ENCODE measurements at regions not wholly inside any gene's neighbourhood (a gene's known extent, or its start where the extent isn't known, plus 50 kb on each side); places are given as distances from the start of the nearest gene placed in this dataset.
"Not testable (repeated sequence)": the region's sequence is repeated elsewhere in the genome, so short reads cannot be mapped to it uniquely, and the experiment has no call there.

DNA sequence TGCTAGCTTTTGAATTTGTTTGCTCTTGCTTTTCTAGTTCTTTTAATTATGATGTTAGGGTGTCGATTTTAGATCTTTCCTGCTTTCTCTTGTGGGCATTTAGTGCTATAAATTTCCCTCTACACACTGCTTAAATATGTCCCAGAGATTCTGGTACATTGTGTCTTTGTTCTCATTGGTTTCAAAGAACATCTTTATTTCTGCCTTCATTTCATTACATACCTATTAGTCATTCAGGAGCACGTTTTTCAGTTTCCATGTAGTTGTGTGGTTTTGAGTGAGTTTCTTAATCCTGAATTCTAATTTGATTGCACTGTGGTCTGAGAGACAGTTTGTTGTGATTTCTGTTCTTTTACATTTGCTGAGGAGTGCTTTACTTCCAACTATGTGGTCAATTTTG is 51.2 kb upstream of the MB21D2 start:
- not testable (repeated sequence) for DNase-seq (ENCODE audit: low spot score)

DNA sequence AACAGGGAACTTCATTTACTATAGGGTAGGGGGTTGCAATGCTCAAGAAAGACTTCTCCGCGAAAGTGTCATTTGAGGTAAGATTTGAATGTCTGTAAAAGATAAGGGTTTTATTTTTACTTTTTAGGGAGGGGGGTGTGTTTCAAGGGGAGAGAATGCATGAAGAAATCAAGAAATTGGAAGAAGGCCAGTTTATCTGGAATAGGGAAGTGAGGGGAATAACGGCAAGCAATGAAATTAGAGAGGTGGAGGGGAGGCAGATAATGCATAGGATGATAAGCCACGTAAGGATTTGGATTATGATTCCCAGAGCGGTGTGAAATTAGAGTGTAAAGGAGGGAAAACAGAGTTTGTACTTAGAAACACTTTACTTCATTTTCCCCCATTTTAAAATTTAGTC is 63.0 kb upstream of the MB21D2 start:
- DNase-seq (ENCODE audit: low spot score), result no peak
- intact Hi-C loops (cut with DNase I), result no loop called here

More for the DNA sequence above, 51.2 kb upstream of the MB21D2 start:
- intact Hi-C loops (cut with DNase I), result not testable (repeated sequence)

DNA sequence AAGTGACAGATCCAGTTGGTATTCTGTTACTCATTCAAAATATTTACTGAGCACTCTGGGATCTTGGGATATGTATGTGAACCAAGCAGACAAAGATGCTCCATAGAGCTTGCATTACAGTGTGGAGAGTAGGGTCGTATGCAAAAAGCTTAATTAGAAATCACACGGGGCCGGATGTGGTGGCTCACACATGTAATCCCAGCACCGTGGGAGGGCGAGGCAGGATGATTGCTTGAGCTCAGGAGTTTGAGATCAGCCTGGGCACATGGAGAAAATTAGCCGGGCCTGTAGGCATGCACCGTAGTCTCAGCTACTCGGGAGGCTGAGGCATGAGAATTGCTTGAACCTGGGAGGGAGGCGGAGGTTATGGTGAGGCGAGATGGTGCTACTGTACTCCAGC is 68.7 kb upstream of the MB21D2 start:
- no peak for DNase-seq (ENCODE audit: low spot score)
- intact Hi-C loops (cut with DNase I), result no loop called here

DNA sequence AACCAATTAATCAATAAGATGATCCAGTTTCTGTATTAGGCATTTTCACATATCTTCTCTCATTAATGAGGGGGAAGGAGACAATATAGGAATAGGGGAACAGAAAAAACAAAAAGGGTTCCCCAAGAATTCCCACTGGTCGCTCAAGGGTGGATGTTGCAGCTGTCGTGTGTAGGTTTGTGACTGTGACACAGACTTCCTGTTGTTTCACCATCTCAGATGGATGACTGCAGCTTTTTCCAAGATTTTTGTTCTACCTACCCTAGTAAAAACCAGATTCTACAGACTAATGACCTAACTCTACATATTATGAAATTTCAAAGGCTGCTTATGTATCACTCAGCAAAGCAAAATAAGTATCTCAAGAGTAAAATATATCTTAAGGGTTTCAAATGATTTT is 73.7 kb upstream of the MB21D2 start:
- intact Hi-C loops (cut with DNase I), result no loop called here
- DNase-seq (ENCODE audit: low spot score), result no peak

DNA sequence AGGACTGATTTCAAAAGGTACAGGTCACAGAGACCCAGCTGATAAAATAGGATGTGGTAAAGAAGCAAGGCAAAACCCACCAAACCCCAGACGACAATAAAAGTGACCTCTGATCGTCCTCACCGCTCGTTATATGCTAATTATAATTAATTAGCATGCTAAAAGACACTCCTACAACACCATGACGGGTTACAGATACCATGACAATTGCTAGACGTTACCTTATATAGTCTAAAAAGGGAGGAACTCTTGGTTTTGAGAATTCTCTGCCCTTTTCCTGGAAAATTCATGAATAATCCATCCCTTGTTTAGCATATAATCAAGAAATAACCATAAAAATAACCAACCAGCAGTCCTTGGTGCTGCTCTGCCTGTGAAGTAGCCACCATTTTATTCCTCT is 74.7 kb upstream of the MB21D2 start:
- no peak for DNase-seq (ENCODE audit: low spot score)
- intact Hi-C loops (cut with DNase I), result no loop called here

DNA sequence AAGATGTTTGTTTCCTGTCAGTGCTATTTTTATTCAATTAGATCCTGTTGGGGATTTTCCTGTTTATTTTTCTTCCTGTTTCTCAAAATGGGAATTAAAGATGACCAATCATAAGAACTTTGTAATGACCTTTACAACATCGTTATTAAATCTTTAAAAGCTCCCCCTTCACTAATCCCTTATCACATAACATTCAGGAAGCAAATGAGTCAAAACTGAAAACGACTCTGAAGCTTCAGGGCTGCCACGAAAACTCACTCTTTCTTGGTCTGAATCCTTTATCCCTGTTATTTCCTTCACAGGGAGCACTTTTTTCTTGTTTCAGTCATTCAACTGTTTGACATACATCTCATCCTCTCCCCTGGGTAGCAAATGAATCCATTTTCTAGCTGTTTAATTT is 75.8 kb upstream of the MB21D2 start:
- DNase-seq (ENCODE audit: low spot score), result no peak
- intact Hi-C loops (cut with DNase I), result no loop called here

DNA sequence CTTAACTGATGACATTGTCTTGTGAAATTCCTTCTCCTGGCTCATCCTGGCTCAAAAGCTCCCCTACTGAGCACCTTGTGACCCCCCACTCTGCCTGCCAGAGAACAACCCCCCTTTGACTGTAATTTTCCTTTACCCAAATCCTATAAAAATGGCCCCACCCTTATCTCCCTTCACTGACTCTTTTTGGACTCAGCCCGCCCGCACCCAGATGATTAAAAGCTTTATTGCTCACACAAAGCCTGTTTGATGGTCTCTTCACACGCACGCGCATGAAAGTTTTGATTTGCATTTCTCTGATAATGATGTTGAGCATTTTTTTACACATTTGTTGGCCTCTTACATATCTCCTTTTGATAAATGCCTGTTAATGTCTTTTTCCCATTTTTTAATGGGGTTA is 83.5 kb upstream of the MB21D2 start:
- intact Hi-C loops (cut with DNase I); DNase-seq (ENCODE audit: low spot score): not testable (repeated sequence)

DNA sequence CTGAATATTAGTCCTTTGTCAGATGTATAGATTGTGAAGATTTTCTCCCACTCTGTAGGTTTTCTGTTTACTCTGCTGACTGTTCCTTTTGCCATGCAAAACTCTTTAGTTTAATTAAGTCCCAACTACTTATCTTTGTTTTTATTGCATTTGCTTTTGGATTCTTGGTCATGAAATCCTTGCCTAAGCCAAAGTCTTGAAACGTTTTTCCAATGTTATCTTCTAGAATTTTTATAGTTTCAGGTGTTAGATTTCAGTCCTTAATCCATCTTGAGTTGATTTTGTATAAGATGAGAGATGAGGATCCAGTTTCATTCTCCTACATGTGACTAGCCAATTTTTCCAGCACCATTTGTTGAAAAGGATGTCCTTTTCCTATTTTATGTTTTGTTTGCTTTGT is 86.0 kb upstream of the MB21D2 start:
- DNase-seq (ENCODE audit: low spot score); intact Hi-C loops (cut with DNase I): not testable (repeated sequence)

DNA sequence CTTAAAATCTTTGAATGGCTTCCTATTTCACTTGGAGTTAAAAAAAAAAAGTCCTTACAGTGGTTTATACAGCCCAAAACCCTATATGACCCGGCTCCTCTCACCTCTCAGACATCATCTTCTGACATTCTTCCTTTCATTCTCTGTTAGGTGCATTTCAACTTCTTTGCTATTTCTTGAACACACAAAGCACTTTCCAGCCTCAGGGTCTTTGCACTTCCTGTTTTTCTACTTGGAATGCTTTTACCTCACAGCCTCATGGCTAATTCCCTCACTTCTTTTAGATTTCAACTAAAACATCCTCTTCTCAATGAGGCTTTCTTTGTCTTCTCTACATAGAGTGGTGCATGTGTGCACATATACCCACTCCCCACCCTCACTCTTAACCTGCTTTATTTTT is 91.0 kb upstream of the MB21D2 start:
- no peak for DNase-seq (ENCODE audit: low spot score)
- intact Hi-C loops (cut with DNase I), result no loop called here

DNA sequence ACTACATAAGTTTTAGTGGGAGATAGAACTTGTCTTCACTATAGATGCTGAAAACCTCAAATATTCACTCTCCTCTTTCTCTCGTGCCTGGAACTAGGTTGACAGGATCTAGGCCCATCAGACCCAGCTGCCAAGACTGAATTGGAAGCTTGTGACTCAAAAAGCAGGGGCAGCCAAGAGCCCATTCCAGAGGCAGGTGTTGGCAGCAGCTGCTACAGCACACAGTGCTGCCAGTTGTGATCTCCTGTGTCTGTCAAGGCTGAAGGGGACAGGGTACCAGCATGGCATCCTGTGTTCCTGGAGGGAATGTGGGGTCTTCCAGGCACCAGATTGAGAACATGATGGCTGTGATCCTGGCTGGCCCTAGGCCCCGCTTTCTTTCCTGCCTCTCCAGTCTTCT is 92.5 kb upstream of the MB21D2 start:
- intact Hi-C loops (cut with DNase I), result no loop called here
- DNase-seq (ENCODE audit: low spot score), result no peak

DNA sequence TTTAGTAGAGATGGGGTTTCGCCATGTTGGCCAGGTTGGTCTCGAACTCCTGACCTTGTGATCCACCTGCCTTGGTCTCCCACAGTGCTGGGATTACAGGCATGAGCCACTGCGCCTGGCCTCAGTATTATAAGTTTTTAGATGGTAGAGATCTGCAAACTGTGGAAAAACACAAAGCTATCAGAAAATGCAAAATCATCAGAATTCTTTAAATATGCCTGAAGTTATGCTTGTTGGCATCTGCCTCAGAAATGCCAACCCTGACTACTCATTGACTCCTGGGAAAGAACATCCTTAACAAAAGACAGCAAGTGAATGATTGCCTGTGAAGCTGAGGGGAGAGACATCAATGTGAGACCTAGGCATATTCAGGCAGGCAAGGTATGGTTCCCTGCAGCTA is 94.3 kb upstream of the MB21D2 start:
- intact Hi-C loops (cut with DNase I), result no loop called here
- DNase-seq (ENCODE audit: low spot score), result no peak

DNA sequence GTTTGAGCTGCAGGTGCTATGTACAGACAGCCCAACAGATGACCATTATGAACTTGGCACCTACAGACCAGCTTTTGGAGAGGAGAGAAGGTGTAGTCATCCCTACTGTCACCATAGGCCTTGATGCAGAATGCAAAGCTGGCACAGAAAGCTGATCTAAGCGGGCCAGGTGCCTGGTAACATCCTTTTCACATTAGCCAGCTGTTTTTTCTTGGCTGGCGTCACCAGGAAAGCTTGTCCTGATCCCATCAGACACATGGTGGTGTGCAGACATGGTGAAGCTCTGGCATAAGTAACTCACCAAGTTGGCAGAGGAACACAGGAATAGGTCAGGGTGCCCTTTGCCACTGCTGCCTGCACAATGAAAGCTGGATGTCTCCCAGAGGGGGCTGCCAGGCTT is 97.2 kb upstream of the MB21D2 start:
- intact Hi-C loops (cut with DNase I), result no loop called here
- no peak for DNase-seq (ENCODE audit: low spot score)

DNA sequence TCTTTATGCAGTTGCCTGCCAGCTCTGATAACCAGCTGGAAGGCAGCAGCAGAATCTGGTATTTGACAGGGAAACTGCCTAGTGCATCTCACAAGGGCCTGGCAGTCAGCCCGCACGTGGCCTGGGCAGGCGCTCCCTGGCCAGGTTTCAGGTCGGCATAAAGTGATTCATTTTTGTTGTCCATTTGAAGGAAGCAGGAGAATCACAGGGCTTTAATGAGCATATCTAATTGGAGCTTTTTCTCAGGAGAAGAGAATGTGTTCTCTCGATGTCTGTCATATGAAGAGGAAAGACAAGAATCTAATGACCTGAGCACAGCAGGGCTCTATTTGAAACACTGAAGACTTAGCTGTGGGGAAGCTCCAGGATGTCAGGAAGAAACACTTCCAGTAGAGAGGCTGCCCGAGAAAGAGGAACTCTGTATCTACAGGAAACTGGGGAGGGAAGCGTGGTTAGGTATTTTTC is 98.8 kb upstream of the MB21D2 start:
- DNase-seq (ENCODE audit: low spot score), result no peak
- intact Hi-C loops (cut with DNase I), result no loop called here

DNA sequence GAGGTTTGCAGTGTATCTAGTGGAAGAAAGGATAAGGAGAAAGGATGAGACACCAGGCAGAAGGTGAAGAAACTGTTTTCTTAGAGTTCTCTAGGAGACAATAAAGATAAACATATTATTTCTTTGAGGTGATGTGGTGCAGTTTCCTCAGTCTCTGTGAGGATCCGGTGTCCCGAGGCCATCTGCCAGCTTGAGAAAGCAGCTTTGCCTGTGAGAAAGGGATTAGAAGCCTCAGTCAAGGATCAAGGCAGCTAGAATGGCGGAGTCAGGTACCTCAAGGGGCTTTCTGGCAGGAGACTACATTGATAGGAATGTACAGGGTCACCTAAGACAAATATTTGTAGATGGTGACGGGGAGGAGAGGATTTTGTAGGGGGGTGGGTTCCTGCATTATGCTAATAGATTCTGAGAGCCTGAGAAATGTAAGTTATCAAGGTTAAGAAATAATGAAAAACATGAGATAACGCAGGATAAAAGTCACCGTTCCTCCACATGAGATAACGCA is 103.9 kb upstream of the MB21D2 start:
- intact Hi-C loops (cut with DNase I), result no loop called here
- no peak for DNase-seq (ENCODE audit: low spot score)

DNA sequence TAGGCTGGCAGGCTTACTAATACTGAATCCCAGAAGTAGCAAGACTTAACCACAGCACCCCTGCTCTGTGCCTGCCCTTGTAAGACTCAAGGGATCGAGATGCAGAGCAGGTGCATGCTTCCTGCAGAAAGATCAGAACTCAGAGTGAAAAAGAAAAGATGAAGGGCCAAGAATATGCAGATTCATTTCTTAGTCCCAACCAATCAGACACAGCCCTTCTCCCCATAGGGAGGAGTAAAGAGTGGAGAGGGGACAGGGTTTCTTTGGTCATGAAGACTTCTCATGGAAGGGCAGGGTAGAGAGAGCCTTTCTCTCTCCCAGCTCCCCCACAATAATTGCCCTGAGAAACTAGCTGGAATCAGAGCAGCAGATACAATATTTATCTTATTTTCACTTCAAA is 105.6 kb upstream of the MB21D2 start:
- intact Hi-C loops (cut with DNase I), result no loop called here
- DNase-seq (ENCODE audit: low spot score), result no peak

DNA sequence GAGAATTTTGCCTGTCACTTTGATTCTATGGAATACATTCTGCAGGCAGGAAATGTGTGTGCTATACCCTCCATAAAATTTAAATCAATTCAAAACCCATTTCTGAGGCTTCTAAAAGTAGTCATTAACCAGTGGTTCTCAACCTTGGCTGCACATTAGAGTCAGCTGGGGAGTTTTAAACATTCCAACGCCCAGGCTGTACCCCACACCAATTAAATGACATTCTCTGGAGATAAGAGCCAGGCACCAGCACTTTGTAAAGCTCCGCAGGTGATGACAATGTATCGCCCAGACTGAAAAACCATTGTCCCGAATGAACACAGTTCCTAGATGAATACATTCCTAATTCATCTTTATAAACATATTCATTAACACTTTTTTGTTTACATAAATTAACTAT is 110.6 kb upstream of the MB21D2 start:
- intact Hi-C loops (cut with DNase I), result no loop called here
- no peak for DNase-seq (ENCODE audit: low spot score)

DNA sequence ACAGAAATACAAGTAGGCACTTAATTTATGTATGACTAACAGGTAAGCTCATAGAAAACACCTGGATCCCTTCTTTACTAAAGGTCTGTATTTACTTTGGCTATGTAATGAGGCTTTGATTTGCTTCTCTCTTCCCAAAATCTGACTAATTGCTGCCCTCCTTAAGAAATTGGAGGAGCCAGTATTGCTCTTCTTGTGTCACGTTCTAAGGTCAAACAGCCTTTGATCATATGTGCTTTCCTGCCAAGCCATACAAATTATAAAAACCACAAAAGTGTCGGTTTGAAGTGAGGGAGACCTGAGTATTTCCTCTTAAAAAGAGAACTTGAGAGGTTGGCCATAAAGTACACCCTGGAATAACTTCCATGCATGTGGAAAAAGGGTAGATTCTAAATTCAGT is 112.1 kb upstream of the MB21D2 start:
- intact Hi-C loops (cut with DNase I), result no loop called here
- DNase-seq (ENCODE audit: low spot score), result no peak

DNA sequence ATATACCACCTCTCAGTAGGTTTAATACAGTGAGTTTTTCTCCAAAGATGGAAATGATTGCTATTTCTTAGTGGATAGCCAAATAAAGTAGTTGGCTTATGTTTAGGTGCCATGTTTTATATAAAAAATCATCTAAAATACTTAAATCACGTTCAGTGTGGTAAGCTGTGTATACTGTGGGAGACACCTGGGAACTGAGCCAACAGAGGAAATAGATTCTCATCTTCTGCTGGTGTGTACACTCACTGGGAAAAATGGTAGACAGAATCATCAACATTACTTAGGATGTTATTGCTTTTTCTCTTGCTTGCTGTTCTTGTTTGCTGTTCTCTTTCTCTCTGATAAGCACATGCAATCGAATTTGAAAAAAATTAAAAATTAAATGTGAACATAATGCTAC is 112.6 kb upstream of the MB21D2 start:
- intact Hi-C loops (cut with DNase I), result no loop called here
- no peak for DNase-seq (ENCODE audit: low spot score)

DNA sequence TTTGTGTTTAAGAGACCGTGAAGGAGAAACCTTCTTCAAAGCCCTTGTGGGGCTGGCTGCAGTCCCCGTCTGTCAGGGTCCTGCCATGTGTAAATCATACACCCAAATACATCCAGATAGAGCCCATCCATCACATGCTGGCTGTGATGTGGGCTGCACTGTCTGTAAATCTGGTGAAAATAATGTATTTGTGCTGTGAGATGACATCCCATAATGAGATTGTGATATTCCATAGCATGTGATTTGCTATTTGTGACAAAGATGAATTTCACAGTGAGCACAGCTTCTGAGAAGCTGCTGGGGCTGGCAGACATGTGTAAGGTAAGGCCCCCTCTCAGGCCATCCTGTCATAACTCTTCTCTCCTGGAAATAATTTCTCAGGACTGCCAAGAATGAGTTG is 114.3 kb upstream of the MB21D2 start:
- intact Hi-C loops (cut with DNase I), result no loop called here
- DNase-seq (ENCODE audit: low spot score), result no peak

DNA sequence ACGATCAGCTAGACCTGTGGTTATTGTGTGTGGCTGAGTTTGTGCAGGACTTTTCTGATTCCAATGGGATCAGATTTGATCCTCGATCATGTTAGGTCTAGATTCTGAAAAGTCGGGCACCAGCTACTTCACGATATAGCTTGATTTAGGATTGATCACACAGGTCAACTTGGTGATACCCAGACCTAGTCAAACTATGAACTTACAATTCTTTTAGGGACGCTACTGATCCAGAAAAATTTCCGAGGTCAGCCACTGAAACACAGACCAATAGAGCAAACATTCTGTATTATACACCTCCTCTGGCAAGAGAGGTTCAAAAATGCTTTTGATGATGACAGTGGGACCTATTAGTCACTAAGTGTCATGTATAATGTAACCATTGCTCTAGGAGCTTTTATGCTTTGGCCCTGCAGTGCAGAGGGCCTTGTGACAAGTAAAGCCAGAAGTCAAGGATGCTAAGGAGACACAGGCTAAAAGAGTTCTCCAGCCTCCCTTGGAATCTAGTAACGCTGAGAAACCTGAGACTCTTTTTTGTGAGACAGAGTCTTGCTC is 115.6 kb upstream of the MB21D2 start:
- no peak for DNase-seq (ENCODE audit: low spot score)
- intact Hi-C loops (cut with DNase I), result no loop called here

DNA sequence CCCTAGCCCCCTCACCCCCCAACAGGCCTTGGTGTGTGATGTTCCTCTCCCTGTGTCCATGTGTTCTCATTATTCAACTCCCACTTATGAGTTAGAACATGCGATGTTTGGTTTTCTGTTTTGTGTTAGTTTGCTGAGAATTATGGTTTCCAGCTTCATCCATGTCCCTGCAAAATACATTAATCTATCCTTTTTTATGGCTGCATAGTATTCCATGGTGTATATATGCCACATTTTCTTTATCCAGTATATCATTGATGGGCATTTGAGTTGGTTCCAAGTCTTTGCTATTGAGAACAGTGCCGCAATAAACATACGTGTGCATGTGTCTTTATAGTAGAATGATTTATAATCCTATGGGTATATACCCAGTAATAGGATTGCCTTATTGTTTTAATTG is 120.2 kb upstream of the MB21D2 start:
- intact Hi-C loops (cut with DNase I); DNase-seq (ENCODE audit: low spot score): not testable (repeated sequence)

DNA sequence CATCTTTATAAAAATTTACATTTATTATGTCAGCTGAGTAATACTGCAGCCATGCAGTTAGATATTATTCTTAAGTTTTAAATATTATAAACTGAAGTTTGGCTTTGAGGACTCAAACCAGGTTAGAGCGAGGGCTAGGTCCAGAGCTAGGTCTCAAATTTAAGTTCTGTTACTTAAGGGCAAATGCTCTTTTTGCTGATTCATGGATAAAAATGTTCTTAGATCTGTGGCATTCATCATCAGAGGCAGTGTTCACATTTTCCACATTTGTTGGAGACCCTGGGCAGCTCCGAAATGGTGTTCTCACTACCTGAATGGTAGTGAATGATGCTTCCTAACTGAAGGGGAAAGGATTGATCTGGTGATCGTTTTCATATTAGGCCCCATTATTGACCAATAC is 121.4 kb upstream of the MB21D2 start:
- no peak for DNase-seq (ENCODE audit: low spot score)
- intact Hi-C loops (cut with DNase I), result no loop called here
